ENCODE measurements at regions not wholly inside any gene's neighbourhood (a gene's known extent, or its start where the extent isn't known, plus 50 kb on each side); places are given as distances from the start of the nearest gene placed in this dataset.

GRCh38 chr9:92175441-92175840 lies 60.2 kb upstream of the SPTLC1 start:
- no peak for DNase-seq (ENCODE audit: low spot score)
- peaks cover 6% of the 10 kb centered on the region for H3K9me3 Mint-ChIP-seq (ENCODE audit: low read depth)

DNA sequence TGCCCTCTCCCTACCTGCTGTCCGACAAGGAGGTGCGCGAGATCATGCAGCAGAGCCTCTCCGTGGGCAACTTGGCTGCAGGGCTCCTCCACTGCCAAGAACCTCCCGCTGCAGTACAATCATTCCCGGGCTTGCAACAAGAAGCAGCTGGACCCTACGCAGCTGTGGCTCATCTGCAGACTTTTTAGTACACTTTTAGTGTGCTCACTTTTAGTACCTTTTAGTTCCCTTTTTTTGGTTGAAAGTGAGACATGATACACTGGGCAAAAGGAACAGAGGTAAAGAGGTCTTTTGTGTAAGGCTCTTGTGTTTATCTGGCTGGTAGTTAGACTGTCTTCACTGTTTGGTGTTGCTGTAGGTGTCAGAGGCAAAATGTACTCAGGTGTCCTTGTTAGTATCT lies 58.1 kb upstream of the SPTLC1 start:
- Mint-ChIP-seq H3K9me3 (ENCODE audit: low read depth) (peaks cover 6% of the 10 kb centered on the region), H3K4me3 (ENCODE audit: unreplicated experiment) (no peak overlapping the region), H3K36me3 (ENCODE audit: low read depth) (peaks cover 2% of the 10 kb centered on the region), H3K27ac (ENCODE audit: unreplicated experiment) (no peak overlapping the region), H3K4me1 (ENCODE audit: low read depth) (no peaks in the 10 kb centered on the region), H3K27me3 (ENCODE audit: low read depth) (no peaks in the 10 kb centered on the region)
- TF ChIP-seq, protein P1, sequence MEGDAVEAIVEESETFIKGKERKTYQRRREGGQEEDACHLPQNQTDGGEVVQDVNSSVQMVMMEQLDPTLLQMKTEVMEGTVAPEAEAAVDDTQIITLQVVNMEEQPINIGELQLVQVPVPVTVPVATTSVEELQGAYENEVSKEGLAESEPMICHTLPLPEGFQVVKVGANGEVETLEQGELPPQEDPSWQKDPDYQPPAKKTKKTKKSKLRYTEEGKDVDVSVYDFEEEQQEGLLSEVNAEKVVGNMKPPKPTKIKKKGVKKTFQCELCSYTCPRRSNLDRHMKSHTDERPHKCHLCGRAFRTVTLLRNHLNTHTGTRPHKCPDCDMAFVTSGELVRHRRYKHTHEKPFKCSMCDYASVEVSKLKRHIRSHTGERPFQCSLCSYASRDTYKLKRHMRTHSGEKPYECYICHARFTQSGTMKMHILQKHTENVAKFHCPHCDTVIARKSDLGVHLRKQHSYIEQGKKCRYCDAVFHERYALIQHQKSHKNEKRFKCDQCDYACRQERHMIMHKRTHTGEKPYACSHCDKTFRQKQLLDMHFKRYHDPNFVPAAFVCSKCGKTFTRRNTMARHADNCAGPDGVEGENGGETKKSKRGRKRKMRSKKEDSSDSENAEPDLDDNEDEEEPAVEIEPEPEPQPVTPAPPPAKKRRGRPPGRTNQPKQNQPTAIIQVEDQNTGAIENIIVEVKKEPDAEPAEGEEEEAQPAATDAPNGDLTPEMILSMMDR (IDR thresholded peaks at IDR 0.05), result no peak
- no peak for DNase-seq (ENCODE audit: low spot score)

More at GRCh38 chr9:92175441-92175840, 60.2 kb upstream of the SPTLC1 start:
- H3K27me3 Mint-ChIP-seq (ENCODE audit: low read depth), result no peaks in the 10 kb centered on the region
- H3K36me3 Mint-ChIP-seq (ENCODE audit: low read depth), result peaks cover 2% of the 10 kb centered on the region
- no peak overlapping the region for H3K27ac Mint-ChIP-seq (ENCODE audit: unreplicated experiment)
- H3K4me1 Mint-ChIP-seq (ENCODE audit: low read depth), result peaks cover 6% of the 10 kb centered on the region
- no peak overlapping the region for H3K4me3 Mint-ChIP-seq (ENCODE audit: unreplicated experiment)
- TF ChIP-seq, protein P1 (IDR thresholded peaks at IDR 0.05), result no peak

DNA sequence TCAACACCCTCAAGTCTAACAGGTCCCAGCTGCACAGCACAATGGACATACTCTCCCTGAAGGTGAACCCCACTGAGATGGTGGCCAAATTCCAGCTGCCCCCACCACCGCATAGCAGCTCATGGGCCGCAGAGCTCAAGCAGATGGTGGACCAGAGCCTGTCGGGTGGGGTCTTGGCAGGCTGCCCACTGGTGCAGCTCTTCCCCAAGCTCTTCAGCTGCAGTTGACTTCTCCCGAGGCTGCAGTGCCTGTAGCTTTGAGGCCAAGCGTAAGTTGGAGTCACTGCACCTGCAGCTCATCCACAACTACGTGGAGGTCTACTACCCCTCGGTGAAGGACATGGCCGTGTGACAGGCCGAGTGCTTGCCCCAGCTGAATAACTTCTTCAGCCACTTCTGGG lies 56.6 kb upstream of the SPTLC1 start:
- Mint-ChIP-seq H3K27ac (ENCODE audit: unreplicated experiment) (no peak overlapping the region), H3K9me3 (ENCODE audit: low read depth) (peaks cover 6% of the 10 kb centered on the region), H3K36me3 (ENCODE audit: low read depth) (peaks cover 2% of the 10 kb centered on the region), H3K4me1 (ENCODE audit: low read depth) (no peaks in the 10 kb centered on the region), H3K4me3 (ENCODE audit: unreplicated experiment) (no peak overlapping the region), H3K27me3 (ENCODE audit: low read depth) (no peaks in the 10 kb centered on the region)
- DNase-seq (ENCODE audit: low spot score), result no peak
- TF ChIP-seq, protein P1 (IDR thresholded peaks at IDR 0.05), result no peak

DNA sequence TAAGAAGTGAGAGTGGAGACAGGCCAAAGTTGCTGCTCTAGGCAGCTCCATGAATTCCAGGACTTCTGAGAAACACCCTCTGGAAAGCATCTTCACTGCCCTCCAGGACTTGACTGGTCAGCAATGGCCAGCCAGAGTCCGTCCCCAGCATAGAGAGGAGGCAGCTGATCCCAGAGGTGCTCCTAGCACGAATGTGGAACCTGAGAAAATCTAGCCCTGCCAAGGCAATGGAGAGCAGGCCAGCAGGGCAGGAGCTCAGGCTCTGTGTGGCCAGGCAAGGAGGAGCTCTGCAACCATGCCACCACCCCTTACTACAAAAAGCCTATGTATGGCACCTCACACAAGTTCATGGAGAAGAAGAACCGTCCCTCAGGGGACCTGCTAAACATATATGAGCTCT lies 56.1 kb upstream of the SPTLC1 start:
- Mint-ChIP-seq H3K27ac (ENCODE audit: unreplicated experiment) (no peak overlapping the region), H3K4me3 (ENCODE audit: unreplicated experiment) (no peak overlapping the region), H3K27me3 (ENCODE audit: low read depth) (no peaks in the 10 kb centered on the region), H3K4me1 (ENCODE audit: low read depth) (no peaks in the 10 kb centered on the region), H3K36me3 (ENCODE audit: low read depth) (peaks cover 2% of the 10 kb centered on the region), H3K9me3 (ENCODE audit: low read depth) (peaks cover 6% of the 10 kb centered on the region)
- no peak for DNase-seq (ENCODE audit: low spot score)
- TF ChIP-seq, protein P1 (IDR thresholded peaks at IDR 0.05), result no peak

GRCh38 chr9:92170848-92171247 lies 55.6 kb upstream of the SPTLC1 start:
- TF ChIP-seq, protein P1 (IDR thresholded peaks at IDR 0.05), result no peak
- Mint-ChIP-seq H3K4me1 (ENCODE audit: low read depth) (no peaks in the 10 kb centered on the region), H3K4me3 (ENCODE audit: unreplicated experiment) (no peak overlapping the region), H3K36me3 (ENCODE audit: low read depth) (peaks cover 2% of the 10 kb centered on the region), H3K9me3 (ENCODE audit: low read depth) (peaks cover 6% of the 10 kb centered on the region), H3K27ac (ENCODE audit: unreplicated experiment) (no peak overlapping the region), H3K27me3 (ENCODE audit: low read depth) (no peaks in the 10 kb centered on the region)
- DNase-seq (ENCODE audit: low spot score), result no peak
